ENCODE measurements at regions not wholly inside any gene's neighbourhood (a gene's known extent, or its start where the extent isn't known, plus 50 kb on each side); places are given as distances from the start of the nearest gene placed in this dataset.

DNA sequence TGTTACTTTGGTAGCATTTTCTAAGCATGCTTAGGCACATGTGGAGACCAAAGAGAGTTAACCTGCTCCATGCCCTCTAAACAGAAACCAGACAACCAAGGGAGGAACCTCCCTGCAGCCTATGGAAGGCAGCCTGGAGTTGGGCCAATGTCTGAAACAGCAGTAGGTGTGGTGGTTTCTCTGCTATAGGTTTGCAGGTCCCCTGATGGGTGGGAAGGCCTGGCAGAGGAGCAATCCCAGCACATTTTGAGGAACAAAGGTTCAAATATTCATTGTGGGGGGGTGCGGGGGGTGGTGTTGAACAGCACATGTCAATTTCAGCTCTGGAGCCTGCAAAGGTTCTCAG, 65.4 kb downstream of the DACT1 start:
- TF ChIP-seq ZNF274 (IDR thresholded peaks at IDR 0.05; ENCODE audit: low read depth, low read length): no peak
- TF ChIP-seq YY1 (IDR thresholded peaks at IDR 0.05; ENCODE audit: insufficient read depth, insufficient read length): no peak

All from NT2/D1 (cell line).